GM23248 (cell line): ENCODE measurements at regions not wholly inside any gene's neighbourhood (a gene's known extent, or its start where the extent isn't known, plus 50 kb on each side); places are given as distances from the start of the nearest gene placed in this dataset.

ENCODE experiments used
- EZH2 ChIP-seq: fragments of 200-600 bp; sonication (generic); IDR thresholded peaks from 2 replicates; pipeline ENCODE4 v1.6.1; 2018; ENCODE audit warnings: antibody characterized with exemption, mild to moderate bottlenecking; ENCODE audit not compliant: insufficient read depth, poor library complexity, severe bottlenecking
- EZH2phosphoT487 ChIP-seq: fragments of 200-600 bp; sonication (generic); IDR thresholded peaks from 2 replicates; pipeline ENCODE4 v1.6.1; 2018; ENCODE audit warnings: antibody characterized with exemption, moderate library complexity, mild to moderate bottlenecking, low read depth; ENCODE audit not compliant: insufficient read depth

GRCh38 chr1:234675006-234675405 is 65.0 kb upstream of the IRF2BP2 start:
- TF ChIP-seq EZH2 (no peak), EZH2phosphoT487 (no peak)
